HG03354 (cell line): ENCODE measurements at regions not wholly inside any gene's neighbourhood (a gene's known extent, or its start where the extent isn't known, plus 50 kb on each side); places are given as distances from the start of the nearest gene placed in this dataset.

ENCODE experiments used
- ATAC-seq: cut with Tn5 transposase; IDR thresholded peaks from one replicate; pipeline ENCODE4 v1.9.1; 2021; ENCODE audit warnings: mild to moderate bottlenecking; ENCODE audit not compliant: unreplicated experiment, poor library complexity, severe bottlenecking

DNA sequence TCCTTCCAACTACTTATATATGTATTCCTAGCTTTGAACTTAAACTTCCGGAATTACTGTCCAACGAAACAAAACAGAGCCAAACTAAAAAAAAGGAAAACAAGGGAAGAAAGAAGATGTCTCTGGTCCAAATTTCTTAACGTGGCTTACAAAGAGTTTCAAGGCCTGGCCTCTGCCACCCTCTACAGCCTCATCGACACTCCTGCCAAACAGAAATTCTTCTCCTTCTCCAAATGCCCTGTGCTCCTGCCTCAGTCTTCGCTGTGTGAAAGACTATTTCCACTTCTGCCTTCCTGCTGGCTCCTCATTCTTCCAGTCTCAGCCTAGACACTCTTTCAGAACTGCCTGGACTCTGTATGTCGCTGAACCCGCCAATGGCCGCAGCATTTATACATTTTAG is 249.2 kb downstream of the TXNL1 start:
- no peak for ATAC-seq

DNA sequence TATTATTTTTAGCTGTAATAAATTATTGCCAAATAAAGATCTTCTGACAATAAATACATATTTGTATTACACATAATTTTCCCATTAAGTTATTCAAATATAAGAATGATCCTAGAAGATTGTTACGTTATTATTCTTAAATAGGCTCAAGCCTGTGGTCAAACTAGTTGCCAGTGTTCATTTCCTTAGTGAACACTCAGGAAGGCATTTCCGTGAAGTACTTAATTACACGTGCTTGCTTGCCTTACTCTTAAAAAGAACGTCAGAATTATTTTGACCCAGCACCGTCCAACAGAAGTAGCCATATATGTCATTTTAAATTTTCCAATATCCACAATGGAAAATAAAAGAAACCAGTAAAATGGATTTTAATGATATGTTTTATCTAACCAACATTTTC is 249.8 kb downstream of the TXNL1 start:
- ATAC-seq = no peak

DNA sequence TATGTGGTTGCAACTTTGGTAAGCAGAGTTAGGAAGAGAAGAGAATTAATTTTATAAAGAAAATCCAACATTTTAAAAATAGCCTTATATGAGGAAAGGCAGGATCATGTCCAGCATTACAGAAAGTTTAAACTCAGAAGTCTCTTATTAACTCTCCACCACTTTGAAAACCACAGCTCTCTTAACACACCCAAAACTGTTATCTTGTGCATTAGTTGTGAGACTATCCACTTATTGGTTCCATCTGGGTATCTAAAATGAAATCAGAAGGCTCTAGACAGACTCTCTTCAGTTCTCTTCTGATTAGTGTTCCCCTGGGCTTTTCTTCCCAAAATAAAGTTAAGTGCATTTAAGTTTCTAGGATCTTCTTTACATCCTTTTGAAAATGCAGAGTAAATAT is 251.5 kb downstream of the TXNL1 start:
- ATAC-seq = no peak

DNA sequence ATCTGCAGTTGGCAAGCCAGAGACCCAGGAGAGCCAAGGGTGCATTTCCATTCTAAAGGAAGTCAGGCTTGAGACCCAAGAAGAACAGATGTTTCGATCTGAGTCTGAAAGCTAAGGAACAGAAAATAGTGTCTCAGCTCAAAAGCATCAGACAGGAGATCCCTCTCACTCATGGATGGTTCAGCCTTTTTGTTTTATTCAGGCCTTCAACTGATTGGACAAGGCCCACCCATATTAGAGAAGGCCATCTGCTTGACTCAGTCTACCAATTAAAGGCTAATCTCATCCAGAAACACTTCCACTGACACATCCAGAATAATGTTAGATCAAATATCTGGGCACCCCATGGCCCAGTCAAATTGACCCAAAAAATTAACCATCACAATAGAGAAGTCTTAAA is 255.0 kb downstream of the TXNL1 start:
- no peak for ATAC-seq

DNA sequence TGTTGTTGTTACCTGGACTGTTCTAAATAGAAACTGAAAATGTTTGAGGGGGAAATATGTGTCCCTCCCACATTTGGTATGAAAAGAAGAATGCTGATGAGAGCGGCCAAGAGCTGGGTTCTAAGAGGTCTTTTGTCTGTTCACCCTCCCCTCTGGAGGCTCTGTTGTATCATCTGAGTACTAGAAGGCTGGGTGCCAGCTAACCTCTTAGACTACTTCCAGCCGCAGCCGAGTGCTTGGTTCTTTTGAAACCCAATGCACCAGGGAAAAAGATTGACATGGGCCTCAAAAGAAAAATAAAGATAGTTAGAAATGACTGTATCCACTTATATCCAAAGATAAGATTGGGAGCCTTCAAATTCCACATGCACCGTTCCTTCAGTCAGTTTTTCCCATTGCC is 255.9 kb downstream of the TXNL1 start:
- no peak for ATAC-seq

DNA sequence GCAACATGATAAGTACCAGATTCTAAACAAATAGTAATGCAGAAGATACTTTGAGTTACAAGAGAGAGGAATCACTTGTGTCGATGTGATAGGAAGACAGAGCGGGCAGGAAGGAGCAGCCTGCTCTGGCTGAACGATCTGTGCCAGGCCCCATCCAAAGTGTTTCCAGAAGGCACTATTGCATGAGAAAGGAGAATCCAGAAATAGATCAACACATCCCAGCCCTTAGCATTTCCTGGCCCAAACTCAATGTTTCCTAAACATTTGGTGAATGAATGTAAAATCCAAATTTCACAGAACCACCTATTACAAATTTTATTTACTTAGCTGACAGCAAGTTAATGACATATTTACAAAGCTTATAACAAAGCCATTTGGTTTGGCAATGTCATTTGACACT is 257.2 kb downstream of the TXNL1 start:
- ATAC-seq = no peak

DNA sequence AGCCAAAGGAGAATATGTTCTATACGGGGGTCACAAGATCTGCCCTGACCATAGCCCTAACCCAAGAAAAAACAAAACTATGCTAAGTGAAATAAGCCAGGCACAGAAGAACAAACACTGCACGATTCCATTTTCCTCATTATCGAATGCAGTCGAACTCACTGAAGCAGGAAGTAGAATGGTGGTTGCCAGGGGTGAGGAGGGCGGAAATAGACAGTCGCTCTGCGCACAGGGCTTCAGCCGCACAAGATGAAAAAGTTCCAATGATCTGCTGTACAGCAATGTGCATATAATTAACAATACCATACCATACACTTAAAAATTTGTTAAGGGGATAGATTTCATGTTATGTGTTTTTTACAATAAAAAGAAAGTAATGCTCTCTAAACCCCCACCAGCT is 257.7 kb downstream of the TXNL1 start:
- no peak for ATAC-seq

DNA sequence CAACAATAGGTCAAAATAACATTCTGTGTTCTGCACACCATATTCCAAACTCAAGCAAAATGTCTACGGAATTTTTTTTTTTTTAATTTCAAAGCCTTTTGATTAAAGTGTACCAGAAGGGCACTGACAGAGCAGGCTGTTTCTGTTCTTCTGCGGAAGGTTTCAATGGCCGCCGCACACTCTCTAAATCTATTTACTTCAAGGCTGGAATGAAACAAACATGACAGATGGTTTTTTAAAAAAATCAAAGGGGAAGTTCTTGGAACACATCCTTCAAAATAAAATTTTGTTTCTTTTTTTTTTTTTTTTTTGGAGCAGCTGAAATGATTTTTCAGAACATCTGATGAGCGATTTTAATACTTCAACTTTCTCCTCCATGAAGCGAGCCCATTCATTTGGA is 259.1 kb downstream of the TXNL1 start:
- ATAC-seq = no peak

DNA sequence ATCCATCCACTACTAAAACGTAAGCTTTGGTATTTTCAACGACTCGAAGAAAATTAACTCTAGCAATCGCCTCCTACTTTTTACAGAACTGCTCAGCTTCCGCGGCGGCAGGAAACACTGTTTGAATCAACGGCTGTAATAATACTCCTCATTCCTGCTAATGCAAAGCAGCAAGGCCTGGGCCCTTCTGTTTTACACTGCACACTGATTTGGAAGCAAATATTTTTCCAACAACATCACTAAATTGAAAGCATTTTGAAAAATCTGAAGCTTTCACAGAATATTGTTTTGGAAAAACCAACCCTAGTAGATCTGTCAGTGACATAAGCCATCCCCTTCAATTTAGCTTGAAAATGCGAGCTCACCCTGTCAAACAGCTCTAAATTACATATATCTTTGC is 261.2 kb downstream of the TXNL1 start:
- no peak for ATAC-seq

DNA sequence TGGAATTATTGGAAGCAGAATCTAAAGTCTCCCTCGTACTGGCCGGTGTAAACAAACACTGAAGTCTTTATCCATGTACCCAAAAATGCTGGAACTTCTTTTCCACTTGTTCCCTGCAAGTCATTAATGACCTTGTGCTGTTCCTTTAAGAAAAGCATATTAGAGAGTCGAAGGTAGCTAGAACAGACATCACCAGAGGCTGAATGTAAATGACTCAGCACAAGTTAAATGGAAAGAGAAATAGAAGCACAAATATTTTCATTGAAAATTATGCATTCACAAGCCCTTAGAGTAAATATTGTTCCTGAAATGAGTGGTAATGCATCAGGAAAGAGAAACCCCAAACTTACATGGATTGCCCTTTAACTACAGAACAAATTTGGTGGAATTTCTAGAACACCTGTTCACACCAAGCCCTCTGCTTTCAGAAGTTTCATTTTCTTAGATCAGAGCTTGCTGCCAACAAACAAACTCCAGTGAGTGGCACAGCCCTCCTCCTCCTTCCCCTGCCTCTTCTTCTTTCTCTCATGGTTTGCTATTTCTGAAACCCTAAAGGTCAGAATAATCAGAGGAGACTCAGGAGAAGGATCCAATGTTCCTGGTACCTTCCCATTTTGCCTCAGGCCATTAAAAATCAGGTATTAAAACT is 264.3 kb downstream of the TXNL1 start:
- no peak for ATAC-seq

DNA sequence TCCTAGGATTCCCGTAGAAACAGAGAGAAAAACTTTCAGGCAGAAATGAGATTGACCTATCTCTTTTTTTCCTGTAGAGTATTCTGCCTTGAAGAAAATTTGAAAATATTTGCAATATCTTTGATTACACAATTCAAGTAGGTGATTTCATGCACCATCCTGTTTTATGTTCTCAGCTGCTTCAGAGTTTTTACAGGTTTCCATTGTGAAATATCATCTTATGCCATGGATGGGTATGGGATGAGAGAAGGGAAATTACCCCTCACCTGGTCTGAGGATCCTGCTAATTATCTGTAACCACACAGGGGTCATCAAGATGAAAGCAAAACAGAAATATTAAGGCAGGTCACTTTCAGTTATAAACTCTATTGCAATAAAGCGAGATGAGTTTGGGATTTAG is 264.8 kb downstream of the TXNL1 start:
- ATAC-seq = no peak

DNA sequence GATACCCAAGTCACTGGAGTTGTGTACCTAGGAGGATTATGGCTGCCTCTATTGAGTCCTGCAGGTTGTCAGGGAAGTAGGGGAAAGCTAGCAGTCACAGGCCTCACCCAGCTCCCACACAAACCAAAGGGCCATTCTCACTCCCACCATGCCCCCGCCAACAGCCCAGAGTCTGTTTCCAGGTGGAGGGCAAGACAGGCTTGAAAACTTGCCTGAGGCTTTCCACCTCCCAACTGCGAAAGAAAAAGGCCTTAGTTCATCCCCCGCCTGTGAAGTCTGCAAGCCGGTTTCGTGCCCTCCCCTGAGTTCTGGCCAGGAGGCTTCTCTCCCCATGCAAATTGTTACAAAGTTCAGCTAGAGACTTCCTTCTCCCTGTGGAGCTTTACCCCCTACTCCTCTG is 270.3 kb downstream of the TXNL1 start:
- ATAC-seq = no peak

DNA sequence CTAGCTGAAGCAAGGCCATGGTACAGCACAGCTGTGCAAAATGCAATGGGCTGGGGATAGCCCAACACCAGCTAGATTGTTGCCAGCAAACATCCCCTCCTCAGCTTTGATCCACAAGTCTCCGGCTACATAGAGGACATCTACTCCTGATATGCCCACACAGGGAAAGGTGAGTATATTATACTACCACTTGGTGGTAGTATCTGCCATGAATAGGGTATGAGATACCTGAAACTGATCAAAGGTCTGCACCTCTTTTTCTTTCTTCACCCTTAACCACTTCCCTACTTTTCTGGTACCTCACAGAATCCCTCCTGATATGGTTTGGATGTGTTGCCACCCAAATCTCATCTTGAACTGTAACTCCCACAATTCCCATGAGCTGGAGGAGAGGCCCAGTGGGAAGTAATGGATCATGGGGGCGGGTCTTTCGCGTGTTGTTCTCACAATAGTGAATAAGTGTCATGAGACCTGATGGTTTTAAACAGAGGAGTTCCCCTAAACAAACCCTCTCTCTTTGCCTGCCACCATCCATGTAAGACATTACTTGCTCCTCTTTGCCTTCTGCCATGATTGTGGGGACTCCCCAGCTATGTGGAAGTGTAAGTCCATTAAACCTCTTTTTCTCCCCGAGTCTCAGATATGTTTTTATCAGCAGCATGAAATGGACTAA is 279.6 kb downstream of the TXNL1 start:
- ATAC-seq = no peak

DNA sequence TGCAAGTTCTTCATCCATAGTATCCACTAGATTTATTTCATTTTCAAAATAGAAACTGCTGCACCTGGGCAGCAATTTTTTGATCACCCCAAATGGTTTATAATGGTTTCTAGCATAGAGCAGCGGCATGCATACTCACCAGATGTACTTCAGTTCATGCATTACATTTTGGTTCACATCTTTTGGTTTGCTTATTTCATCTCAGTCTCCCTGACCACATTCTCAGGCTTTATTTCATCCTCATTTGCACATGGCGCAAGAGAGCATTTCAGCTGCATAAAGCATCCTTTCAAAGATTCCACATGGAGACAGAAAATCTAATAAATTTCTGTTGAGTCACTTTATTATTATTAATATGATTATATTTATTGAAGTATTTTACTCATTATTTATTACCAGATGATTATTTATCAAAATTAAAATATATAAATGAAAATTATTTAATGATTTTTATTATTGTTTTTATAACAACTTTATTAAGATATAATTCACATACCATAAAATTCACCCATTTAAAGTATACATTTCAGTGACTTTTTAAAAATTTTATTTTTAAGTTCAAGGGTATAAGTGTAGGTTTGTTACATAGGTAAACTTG is 284.6 kb downstream of the TXNL1 start:
- ATAC-seq = no peak

DNA sequence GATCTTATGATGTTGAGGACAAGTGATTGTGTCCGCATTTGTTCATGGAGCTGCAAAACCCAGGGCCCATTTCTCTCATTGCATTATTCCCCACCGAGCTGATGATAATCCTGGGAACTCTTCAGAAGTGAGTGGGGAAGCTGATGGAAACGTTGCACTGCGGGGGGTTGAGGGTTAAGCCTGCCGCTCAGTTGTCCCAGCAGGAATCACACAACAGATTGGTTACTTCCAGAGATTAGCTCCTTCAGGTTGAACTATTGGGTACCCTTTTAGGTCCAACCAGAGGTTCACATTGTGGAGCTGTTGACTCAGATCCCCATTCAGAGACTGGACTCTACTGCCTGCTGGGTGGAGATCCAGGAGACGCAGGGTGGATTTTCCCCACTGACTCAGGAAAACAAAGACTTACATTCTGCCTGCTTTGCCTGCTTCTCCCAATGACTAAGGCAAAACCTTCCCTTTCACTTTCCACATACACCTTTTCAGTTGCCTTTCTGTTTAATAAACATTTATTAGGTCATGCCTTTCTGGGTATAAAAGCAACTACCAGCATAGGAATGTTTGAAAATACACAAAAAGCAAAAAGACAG is 286.4 kb downstream of the TXNL1 start:
- no peak for ATAC-seq

DNA sequence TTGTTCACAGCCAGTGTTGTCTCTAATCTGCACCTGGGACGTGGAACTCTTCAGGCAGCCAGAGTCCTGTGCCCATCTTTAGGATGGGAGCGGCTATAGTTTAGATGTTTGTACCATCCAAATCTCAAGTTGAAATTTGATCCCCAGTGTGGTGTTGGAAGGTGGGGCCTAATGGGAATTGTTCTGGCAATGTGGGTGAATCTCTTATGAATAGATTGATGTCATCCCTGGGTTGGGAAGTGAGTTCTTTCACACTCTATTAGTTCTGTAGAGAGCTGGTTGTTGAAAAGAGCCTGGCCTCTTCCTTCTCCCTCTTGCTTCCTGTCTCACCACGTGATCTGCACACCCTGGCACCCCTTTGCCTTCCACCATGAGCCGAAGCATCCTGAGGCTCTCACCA is 300.9 kb downstream of the TXNL1 start:
- no peak for ATAC-seq

DNA sequence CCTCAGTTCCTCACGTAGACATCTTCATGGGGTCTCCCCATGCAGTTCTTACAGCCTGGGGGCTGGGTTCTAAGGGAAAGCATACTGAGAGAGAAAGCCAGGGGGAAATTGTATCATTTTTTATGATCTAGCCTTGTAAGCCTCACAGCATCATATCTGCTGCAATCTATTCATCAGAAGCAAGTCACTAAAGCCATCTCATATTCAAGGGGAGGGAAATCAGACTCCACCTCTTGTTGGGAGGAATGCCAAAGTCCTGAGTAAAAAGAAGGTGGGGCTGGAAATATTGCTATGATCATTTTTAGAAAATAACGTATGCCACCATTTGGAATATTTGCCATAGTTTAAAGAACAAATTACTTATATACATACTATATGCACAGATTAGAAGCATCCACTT is 304.6 kb downstream of the TXNL1 start:
- no peak for ATAC-seq

DNA sequence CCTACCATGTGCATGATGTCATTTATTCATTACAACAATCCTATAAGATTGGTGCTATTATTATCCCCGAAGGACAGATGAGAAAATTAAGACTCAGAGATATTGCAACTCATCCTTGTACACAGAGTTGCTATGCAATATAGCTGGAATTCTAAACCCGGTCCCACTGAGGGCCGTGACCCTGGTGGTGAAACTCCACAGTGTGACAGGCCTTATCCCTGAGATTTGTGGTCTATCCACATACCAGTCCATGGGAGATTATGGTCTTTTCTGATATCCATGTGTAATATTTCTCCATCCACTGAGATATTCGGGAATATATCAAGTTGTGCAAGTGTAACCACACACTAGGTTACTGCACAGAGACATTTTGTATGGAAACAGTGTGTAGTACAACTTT is 305.2 kb downstream of the TXNL1 start:
- ATAC-seq = no peak

DNA sequence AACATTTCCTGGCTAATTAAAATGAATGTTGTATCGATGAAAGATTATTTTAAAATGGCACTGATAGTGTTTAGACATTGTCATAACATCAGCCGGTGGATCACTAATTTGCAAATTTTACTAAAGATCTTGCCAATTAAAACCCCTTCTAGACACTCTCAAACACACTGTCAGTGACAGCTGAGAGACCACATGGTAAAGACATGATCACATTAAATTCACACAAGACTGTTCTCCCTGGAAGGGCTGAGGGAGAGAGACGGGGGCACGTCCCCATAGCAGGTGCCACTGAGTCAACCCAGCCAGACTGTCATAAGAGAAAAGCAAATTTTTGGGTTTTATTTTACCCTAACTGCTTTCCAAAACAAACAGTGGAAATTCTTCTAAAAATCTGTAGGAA is 306.0 kb downstream of the TXNL1 start:
- ATAC-seq = no peak

DNA sequence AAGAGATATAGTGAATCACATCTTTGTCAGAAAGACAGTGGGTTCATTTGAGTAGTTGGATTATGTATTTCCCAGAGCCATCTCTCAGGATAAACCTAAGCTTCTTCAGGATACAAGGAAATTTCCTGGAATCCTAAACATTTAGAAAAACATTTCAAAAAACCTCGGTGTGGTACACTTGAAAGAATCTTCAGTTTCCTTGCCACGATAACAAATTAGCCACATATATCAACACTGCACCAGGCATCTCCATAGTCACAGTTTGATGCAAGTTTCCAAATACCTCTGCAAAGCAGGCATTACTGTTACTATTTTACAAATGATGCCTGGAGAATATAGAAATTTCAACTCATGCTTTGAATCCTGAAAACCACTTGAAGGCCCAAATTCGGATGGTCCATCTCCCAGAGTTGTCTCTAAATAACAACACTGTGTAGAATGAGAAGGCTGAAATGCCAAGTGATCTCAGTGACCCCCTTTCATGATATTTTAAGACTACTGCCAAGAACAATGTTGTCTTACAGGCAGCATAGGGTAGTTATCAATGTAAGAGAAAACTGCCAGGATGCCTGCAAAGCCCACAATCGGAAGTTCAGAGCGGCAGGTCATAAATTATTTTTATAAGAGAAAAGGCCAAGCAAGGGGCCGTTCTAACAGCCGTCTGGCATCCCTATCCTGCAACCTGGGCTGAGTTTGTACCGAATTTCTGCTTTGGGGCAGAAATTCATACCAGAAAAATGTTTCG is 307.9 kb downstream of the TXNL1 start:
- ATAC-seq = no peak

DNA sequence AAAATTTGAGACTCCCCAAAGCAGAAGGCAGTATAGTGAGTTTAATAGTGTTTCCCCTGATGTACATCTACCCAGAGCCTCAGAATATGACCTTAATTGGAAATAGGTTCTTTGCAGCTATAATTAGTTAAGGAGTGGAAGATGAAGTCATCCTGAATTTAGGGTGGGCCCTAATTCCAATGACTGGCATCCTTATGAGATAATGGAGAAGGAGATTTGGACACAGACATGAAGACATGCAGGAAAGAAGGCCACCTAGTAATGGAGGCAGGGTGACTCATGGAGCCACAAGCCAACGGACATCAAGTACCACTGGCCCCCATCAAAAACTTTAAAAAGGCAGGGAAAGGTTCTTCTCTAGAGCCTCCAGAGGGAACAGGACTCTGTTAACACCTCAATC is 308.9 kb downstream of the TXNL1 start:
- ATAC-seq = no peak
